Endodermal cell (in vitro differentiated cells): ENCODE measurements at regions not wholly inside any gene's neighbourhood (a gene's known extent, or its start where the extent isn't known, plus 50 kb on each side); places are given as distances from the start of the nearest gene placed in this dataset.

Experiments used
- DNase-seq: peaks from one replicate; pipeline ENCODE4 v3.0.0-alpha.2; 2017
- H3K27ac ChIP-seq: 2 replicates; pipeline ENCODE4 v1.5.1; 2013; ENCODE audit warnings: mild to moderate bottlenecking, low read depth, low read length, moderate library complexity
- H3K27me3 ChIP-seq: 2 replicates; pipeline ENCODE4 v1.6.1; 2013; ENCODE audit warnings: mild to moderate bottlenecking, low read length, moderate library complexity; ENCODE audit not compliant: insufficient read depth, control insufficient read depth, poor library complexity, severe bottlenecking
- H3K36me3 ChIP-seq: 2 replicates; pipeline ENCODE4 v1.7.0; 2013; ENCODE audit warnings: mild to moderate bottlenecking, low read length, moderate library complexity; ENCODE audit not compliant: control insufficient read depth, insufficient read depth
- H3K4me1 ChIP-seq: one replicate; pipeline ENCODE4 v1.7.0; 2013; ENCODE audit warnings: low read length; ENCODE audit not compliant: control insufficient read depth, insufficient read depth
- H3K4me3 ChIP-seq: 2 replicates; pipeline ENCODE4 v1.5.1; 2013; ENCODE audit warnings: mild to moderate bottlenecking, low read length, moderate library complexity
- H3K9ac ChIP-seq: 2 replicates; pipeline ENCODE4 v1.6.1; 2013; ENCODE audit warnings: mild to moderate bottlenecking, low read length, moderate library complexity; ENCODE audit not compliant: poor library complexity, severe bottlenecking; ENCODE audit errors: extremely low read depth
- H3K9me3 ChIP-seq: 2 replicates; pipeline ENCODE4 v1.6.1; 2013; ENCODE audit warnings: mild to moderate bottlenecking, low read length, moderate library complexity; ENCODE audit not compliant: control insufficient read depth
- H3K27ac Mint-ChIP-seq: 2 replicates; pipeline ENCODE4 v1.8.0; 2020; ENCODE audit warnings: mixed read lengths
- H3K27me3 Mint-ChIP-seq: 2 replicates; pipeline ENCODE4 v1.8.0; 2021; ENCODE audit warnings: mild to moderate bottlenecking, mixed read lengths; ENCODE audit not compliant: insufficient read depth
- H3K36me3 Mint-ChIP-seq: 2 replicates; pipeline ENCODE4 v1.8.0; 2020; ENCODE audit warnings: low read depth, mixed read lengths
- H3K4me1 Mint-ChIP-seq: 2 replicates; pipeline ENCODE4 v1.8.0; 2020; ENCODE audit warnings: mixed read lengths
- H3K4me3 Mint-ChIP-seq: 2 replicates; pipeline ENCODE4 v1.8.0; 2020; ENCODE audit warnings: mild to moderate bottlenecking, moderate library complexity, mixed read lengths
- H3K9me3 Mint-ChIP-seq: 2 replicates; pipeline ENCODE4 v1.8.0; 2020; ENCODE audit warnings: mild to moderate bottlenecking, mixed read lengths
- WGBS, 2 experiments: methylation state at CpG; one replicate each; pipeline versions ENCODE4 v1.1.5 to v1.1.7; 2013; ENCODE audit warnings: missing lambda C conversion rate in 2 of 2, mixed read lengths in 1 of 2; ENCODE audit not compliant: insufficient coverage in 1 of 2, insufficient read length in 1 of 2; 5-methylcytosine and 5-hydroxymethylcytosine counted together
- TF ChIP-seq, protein P1 (sequence below): fragments of 200-600 bp; sonication (generic); conservative IDR thresholded peaks from 2 replicates; pipeline ENCODE4 v1.5.0; 2021; ENCODE audit warnings: antibody characterized with exemption, mild to moderate bottlenecking

DNA sequence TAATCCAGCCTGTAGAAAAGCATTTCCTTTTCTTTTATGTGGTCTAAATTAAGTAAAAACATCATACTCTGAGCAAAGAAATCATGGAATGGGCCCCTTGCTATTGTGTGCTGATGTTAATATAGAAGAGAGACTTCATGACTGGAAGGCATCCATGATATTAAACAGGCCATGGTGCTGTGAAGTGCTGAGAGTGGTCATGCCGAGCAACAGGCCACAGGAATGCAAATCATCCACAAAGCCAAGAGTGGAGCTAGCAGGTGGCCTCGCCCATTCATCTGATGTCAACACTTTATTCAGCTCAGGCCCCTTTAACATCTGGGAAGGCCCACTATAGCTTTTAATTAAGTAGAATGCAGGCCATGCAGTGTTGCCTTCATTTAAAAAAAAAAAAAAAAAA lies 115.2 kb upstream of the HMGCLL1 start:
- H3K4me3 ChIP-seq: no peak overlapping the region
- H3K27me3 ChIP-seq: no peaks in the 10 kb centered on the region
- no peaks in the 10 kb centered on the region for H3K4me1 ChIP-seq
- no peaks in the 10 kb centered on the region for H3K9me3 ChIP-seq
- WGBS, 2 experiments: 20 to 39% methylated on average over 1 to 2 of the region's 2 CpGs
- Mint-ChIP-seq H3K27ac (no peak overlapping the region), H3K36me3 (no peaks in the 10 kb centered on the region), H3K4me1 (peaks cover 3% of the 10 kb centered on the region), H3K4me3 (no peak overlapping the region), H3K27me3 (no peaks in the 10 kb centered on the region), H3K9me3 (peaks cover under 1% of the 10 kb centered on the region)
- peak overlapping the region; percentile 78 for H3K27ac ChIP-seq
- no peak overlapping the region for H3K9ac ChIP-seq
- peak; percentile 78 for DNase-seq
- TF ChIP-seq, protein P1, sequence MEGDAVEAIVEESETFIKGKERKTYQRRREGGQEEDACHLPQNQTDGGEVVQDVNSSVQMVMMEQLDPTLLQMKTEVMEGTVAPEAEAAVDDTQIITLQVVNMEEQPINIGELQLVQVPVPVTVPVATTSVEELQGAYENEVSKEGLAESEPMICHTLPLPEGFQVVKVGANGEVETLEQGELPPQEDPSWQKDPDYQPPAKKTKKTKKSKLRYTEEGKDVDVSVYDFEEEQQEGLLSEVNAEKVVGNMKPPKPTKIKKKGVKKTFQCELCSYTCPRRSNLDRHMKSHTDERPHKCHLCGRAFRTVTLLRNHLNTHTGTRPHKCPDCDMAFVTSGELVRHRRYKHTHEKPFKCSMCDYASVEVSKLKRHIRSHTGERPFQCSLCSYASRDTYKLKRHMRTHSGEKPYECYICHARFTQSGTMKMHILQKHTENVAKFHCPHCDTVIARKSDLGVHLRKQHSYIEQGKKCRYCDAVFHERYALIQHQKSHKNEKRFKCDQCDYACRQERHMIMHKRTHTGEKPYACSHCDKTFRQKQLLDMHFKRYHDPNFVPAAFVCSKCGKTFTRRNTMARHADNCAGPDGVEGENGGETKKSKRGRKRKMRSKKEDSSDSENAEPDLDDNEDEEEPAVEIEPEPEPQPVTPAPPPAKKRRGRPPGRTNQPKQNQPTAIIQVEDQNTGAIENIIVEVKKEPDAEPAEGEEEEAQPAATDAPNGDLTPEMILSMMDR: no peak
- no peaks in the 10 kb centered on the region for H3K36me3 ChIP-seq

DNA sequence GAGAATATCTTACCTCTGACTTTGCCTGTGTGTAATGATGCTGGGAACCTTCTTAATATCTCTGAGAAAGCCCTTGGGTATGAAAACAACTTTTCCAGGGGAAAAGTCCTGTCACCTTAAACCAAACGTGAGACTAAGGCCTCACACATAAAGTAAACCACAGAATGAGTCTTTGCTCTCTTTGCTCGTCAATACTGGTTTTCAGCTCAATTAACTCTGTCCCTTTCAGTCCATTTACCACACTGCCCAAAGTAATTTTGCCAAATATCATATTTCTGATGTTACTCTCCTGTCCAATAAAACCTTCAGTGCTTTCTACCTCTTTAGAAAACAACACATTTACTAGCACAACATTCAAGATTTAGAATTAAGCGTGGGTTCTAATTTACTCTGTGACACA lies 100.5 kb upstream of the HMGCLL1 start:
- no peaks in the 10 kb centered on the region for H3K36me3 Mint-ChIP-seq
- H3K27ac Mint-ChIP-seq: no peak overlapping the region
- WGBS, 2 experiments: 81 to 86% methylated on average over 2 to 3 of the region's 3 CpGs
- H3K27ac ChIP-seq: peak overlapping the region; percentile 41
- no peaks in the 10 kb centered on the region for H3K4me1 Mint-ChIP-seq
- TF ChIP-seq, protein P1: no peak
- H3K4me1 ChIP-seq: no peaks in the 10 kb centered on the region
- no peaks in the 10 kb centered on the region for H3K27me3 Mint-ChIP-seq
- H3K36me3 ChIP-seq: no peaks in the 10 kb centered on the region
- no peak overlapping the region for H3K4me3 ChIP-seq
- H3K9me3 ChIP-seq: peaks cover 17% of the 10 kb centered on the region
- no peaks in the 10 kb centered on the region for H3K27me3 ChIP-seq
- no peak for DNase-seq
- H3K9ac ChIP-seq: no peak overlapping the region
- peaks cover 17% of the 10 kb centered on the region for H3K9me3 Mint-ChIP-seq
- H3K4me3 Mint-ChIP-seq: no peak overlapping the region

DNA sequence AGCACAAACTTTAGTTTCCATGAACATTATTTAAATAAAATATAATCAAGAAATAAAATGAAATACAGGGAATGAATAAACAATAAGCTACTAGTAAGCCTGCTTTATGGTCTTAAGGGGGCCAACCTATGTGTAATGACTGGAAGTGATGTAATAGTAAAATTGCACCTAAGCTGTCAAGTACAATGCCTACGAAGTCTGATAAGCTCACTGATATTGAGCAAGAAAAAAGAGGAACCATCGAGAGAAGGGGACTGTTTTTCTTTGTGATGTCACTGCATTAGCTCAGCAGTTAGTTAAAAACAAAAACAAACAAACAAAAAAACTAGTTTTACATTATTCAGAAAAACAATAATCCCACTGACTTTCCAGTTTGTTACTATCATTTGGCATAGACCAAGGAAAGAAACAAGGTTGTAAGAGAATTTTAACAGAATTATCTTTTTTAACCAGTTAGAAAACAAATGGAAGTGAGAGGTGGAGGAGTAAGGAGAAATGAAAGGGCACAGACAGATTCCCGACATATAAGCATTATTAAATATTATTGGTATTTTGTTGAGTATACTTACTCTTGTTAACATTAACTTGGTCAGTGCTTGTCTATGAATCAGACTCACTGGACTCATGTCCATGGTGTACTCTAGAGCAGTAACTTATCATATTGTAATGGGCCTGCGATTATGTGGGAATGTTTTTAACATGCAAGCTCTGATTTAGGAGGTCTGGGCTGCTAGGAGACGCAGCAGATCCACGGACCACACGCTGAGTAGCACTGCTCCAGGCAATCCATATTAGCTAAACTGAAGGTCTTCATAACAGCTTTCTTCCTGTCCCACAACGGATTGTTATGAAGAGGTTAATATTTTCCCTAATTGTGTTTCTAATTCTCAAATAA lies 99.6 kb upstream of the HMGCLL1 start:
- Histone ChIP-seq H3K4me1 (no peaks in the 10 kb centered on the region), H3K9me3 (peaks cover 7% of the 10 kb centered on the region), H3K36me3 (no peaks in the 10 kb centered on the region), H3K27me3 (no peaks in the 10 kb centered on the region), H3K4me3 (no peak overlapping the region), H3K27ac (peak overlapping the region; percentile 74), H3K9ac (no peak overlapping the region)
- Mint-ChIP-seq H3K4me1 (no peaks in the 10 kb centered on the region), H3K27me3 (no peaks in the 10 kb centered on the region), H3K27ac (no peak overlapping the region), H3K36me3 (no peaks in the 10 kb centered on the region), H3K4me3 (no peak overlapping the region), H3K9me3 (peaks cover 11% of the 10 kb centered on the region)
- DNase-seq: no peak
- 74 to 88% methylated on average over 3 to 7 of the region's 8 CpGs for whole genome bisulfite sequencing, 2 experiments
- TF ChIP-seq, protein P1: no peak
